ENCODE measurements at regions not wholly inside any gene's neighbourhood (a gene's known extent, or its start where the extent isn't known, plus 50 kb on each side); places are given as distances from the start of the nearest gene placed in this dataset.
"Not testable (repeated sequence)": the region's sequence is repeated elsewhere in the genome, so short reads cannot be mapped to it uniquely, and the experiment has no call there.

- in situ Hi-C loops (cut with HindIII; ENCODE audit: low sequenced_read_pairs), result no loop called here
- H3K4me3 ChIP-seq (ENCODE audit: low read depth, low read length), result no peak overlapping the region
- TF ChIP-seq CTCF (IDR thresholded peaks at IDR 0.05; ENCODE audit: low read depth, low read length), result no peak
- DNase-seq (ENCODE audit: low read depth, low spot score), result no peak
Measured at GRCh38 chr5:102049517-102049916, 246.6 kb downstream of the SLCO4C1 start.

GRCh38 chr5:102048940-102049339, 247.1 kb downstream of the SLCO4C1 start:
- DNase-seq (ENCODE audit: low read depth, low spot score), result no peak
- in situ Hi-C loops (cut with HindIII; ENCODE audit: low sequenced_read_pairs), result no loop called here
- H3K4me3 ChIP-seq (ENCODE audit: low read depth, low read length), result no peak overlapping the region
- TF ChIP-seq CTCF (IDR thresholded peaks at IDR 0.05; ENCODE audit: low read depth, low read length), result no peak

- DNase-seq (ENCODE audit: low read depth, low spot score); H3K4me3 ChIP-seq (ENCODE audit: low read depth, low read length); in situ Hi-C loops (cut with HindIII; ENCODE audit: low sequenced_read_pairs): not testable (repeated sequence)
Measured at GRCh38 chr5:102047073-102047472, 249.0 kb downstream of the SLCO4C1 start.

GRCh38 chr5:102040326-102040725, 255.8 kb downstream of the SLCO4C1 start:
- TF ChIP-seq CTCF (IDR thresholded peaks at IDR 0.05; ENCODE audit: low read depth, low read length), result no peak
- H3K4me3 ChIP-seq (ENCODE audit: low read depth, low read length), result no peak overlapping the region
- in situ Hi-C loops (cut with HindIII; ENCODE audit: low sequenced_read_pairs), result no loop called here
- no peak for DNase-seq (ENCODE audit: low read depth, low spot score)

- no peak for DNase-seq (ENCODE audit: low read depth, low spot score)
- TF ChIP-seq CTCF (IDR thresholded peaks at IDR 0.05; ENCODE audit: low read depth, low read length), result no peak
- in situ Hi-C loops (cut with HindIII; ENCODE audit: low sequenced_read_pairs), result no loop called here
- no peak overlapping the region for H3K4me3 ChIP-seq (ENCODE audit: low read depth, low read length)
Measured at GRCh38 chr5:102036927-102037326, 259.2 kb downstream of the SLCO4C1 start.

- in situ Hi-C loops (cut with HindIII; ENCODE audit: low sequenced_read_pairs), result no loop called here
- no peak for DNase-seq (ENCODE audit: low read depth, low spot score)
- H3K4me3 ChIP-seq (ENCODE audit: low read depth, low read length), result no peak overlapping the region
- no peak for TF ChIP-seq CTCF (IDR thresholded peaks at IDR 0.05; ENCODE audit: low read depth, low read length)
Measured at GRCh38 chr5:102031711-102032110, 264.4 kb downstream of the SLCO4C1 start.

- TF ChIP-seq CTCF (IDR thresholded peaks at IDR 0.05; ENCODE audit: low read depth, low read length), result no peak
- in situ Hi-C loops (cut with HindIII; ENCODE audit: low sequenced_read_pairs), result no loop called here
- DNase-seq (ENCODE audit: low read depth, low spot score), result no peak
- no peak overlapping the region for H3K4me3 ChIP-seq (ENCODE audit: low read depth, low read length)
Measured at GRCh38 chr5:102018690-102019089, 277.4 kb downstream of the SLCO4C1 start.

All from astrocyte of the spinal cord (primary cell).